HL-60 (cell line): ENCODE measurements at regions not wholly inside any gene's neighbourhood (a gene's known extent, or its start where the extent isn't known, plus 50 kb on each side); places are given as distances from the start of the nearest gene placed in this dataset.

ENCODE experiments used
- DNase-seq, 2 experiments: peaks; one replicate each; pipeline ENCODE4 v3.0.0-alpha.2; 2010 to 2020; ENCODE audit warnings: low read depth in 1 of 2, low spot score in 1 of 2
- H3K27ac ChIP-seq: fragments of 250-450 bp; sonication (Bioruptor Pico); replicated peaks from 2 replicates; pipeline ENCODE4 v1.5.1; 2020; ENCODE audit warnings: mild to moderate bottlenecking, moderate library complexity
- H3K27me3 ChIP-seq: fragments of 250-450 bp; sonication (Bioruptor Pico); 2 replicates; pipeline ENCODE4 v1.5.1; 2021; ENCODE audit warnings: mild to moderate bottlenecking, moderate library complexity; ENCODE audit not compliant: insufficient read depth, poor library complexity, severe bottlenecking
- H3K4me3 ChIP-seq: replicated peaks from 2 replicates; pipeline ENCODE4 v1.5.1; 2011; ENCODE audit warnings: mild to moderate bottlenecking, control low read depth, low read length; ENCODE audit not compliant: insufficient read depth
- CTCF ChIP-seq: IDR thresholded peaks from one replicate; pipeline ENCODE4 v1.5.1; 2011; ENCODE audit warnings: low read length, control low read depth, inconsistent platforms; ENCODE audit not compliant: insufficient read depth
- GABPA ChIP-seq: IDR thresholded peaks from 2 replicates; pipeline ENCODE4 v1.6.1; 2012; ENCODE audit warnings: low read depth
- POLR2AphosphoS5 ChIP-seq: IDR thresholded peaks from 2 replicates; pipeline ENCODE4 v1.6.1; 2012; ENCODE audit warnings: low read depth
- SPI1 ChIP-seq: IDR thresholded peaks from 2 replicates; pipeline ENCODE4 v1.6.1; 2012; ENCODE audit warnings: low read depth, mild to moderate bottlenecking, borderline replicate concordance
- TF ChIP-seq, protein P1 (sequence below): IDR thresholded peaks from 2 replicates; pipeline ENCODE4 v1.6.1; 2012; ENCODE audit warnings: low read depth; ENCODE audit not compliant: insufficient replicate concordance

GRCh38 chr11:92787638-92788037, 181.8 kb upstream of the MTNR1B start:
- H3K27ac ChIP-seq, result no peak overlapping the region
- no peak for DNase-seq
- TF ChIP-seq SPI1 (no peak), GABPA (no peak), CTCF (no peak), POLR2AphosphoS5 (no peak)
- TF ChIP-seq, protein P1, sequence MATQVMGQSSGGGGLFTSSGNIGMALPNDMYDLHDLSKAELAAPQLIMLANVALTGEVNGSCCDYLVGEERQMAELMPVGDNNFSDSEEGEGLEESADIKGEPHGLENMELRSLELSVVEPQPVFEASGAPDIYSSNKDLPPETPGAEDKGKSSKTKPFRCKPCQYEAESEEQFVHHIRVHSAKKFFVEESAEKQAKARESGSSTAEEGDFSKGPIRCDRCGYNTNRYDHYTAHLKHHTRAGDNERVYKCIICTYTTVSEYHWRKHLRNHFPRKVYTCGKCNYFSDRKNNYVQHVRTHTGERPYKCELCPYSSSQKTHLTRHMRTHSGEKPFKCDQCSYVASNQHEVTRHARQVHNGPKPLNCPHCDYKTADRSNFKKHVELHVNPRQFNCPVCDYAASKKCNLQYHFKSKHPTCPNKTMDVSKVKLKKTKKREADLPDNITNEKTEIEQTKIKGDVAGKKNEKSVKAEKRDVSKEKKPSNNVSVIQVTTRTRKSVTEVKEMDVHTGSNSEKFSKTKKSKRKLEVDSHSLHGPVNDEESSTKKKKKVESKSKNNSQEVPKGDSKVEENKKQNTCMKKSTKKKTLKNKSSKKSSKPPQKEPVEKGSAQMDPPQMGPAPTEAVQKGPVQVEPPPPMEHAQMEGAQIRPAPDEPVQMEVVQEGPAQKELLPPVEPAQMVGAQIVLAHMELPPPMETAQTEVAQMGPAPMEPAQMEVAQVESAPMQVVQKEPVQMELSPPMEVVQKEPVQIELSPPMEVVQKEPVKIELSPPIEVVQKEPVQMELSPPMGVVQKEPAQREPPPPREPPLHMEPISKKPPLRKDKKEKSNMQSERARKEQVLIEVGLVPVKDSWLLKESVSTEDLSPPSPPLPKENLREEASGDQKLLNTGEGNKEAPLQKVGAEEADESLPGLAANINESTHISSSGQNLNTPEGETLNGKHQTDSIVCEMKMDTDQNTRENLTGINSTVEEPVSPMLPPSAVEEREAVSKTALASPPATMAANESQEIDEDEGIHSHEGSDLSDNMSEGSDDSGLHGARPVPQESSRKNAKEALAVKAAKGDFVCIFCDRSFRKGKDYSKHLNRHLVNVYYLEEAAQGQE, result no peak
- H3K27me3 ChIP-seq, result peaks cover 8% of the 10 kb centered on the region
- H3K4me3 ChIP-seq, result no peak overlapping the region

- Histone ChIP-seq H3K27ac (no peak overlapping the region), H3K4me3 (no peak overlapping the region), H3K27me3 (peaks cover 2% of the 10 kb centered on the region)
- no peak for TF ChIP-seq SPI1
- TF ChIP-seq, protein P1, result no peak
- TF ChIP-seq GABPA, result no peak
- no peak for TF ChIP-seq POLR2AphosphoS5
- TF ChIP-seq CTCF, result no peak
- DNase-seq, result no peak
Observed at GRCh38 chr11:92789761-92790160, 179.7 kb upstream of the MTNR1B start.

- DNase-seq, result no peak
- H3K27me3 ChIP-seq, result no peaks in the 10 kb centered on the region
- no peak overlapping the region for H3K27ac ChIP-seq
- TF ChIP-seq CTCF (no peak), POLR2AphosphoS5 (no peak), SPI1 (no peak), GABPA (no peak)
- TF ChIP-seq, protein P1, result no peak
- no peak overlapping the region for H3K4me3 ChIP-seq
Observed at GRCh38 chr11:92790366-92790765, 179.1 kb upstream of the MTNR1B start.
